GM21423 (cell line): ENCODE measurements at regions not wholly inside any gene's neighbourhood (a gene's known extent, or its start where the extent isn't known, plus 50 kb on each side); places are given as distances from the start of the nearest gene placed in this dataset.
"Not testable (repeated sequence)": the region's sequence is repeated elsewhere in the genome, so short reads cannot be mapped to it uniquely, and the experiment has no call there.

Experiments used
- ATAC-seq: cut with Tn5 transposase; IDR thresholded peaks from one replicate; pipeline ENCODE4 v1.9.1; 2021; ENCODE audit warnings: mild to moderate bottlenecking, moderate library complexity; ENCODE audit not compliant: unreplicated experiment

DNA sequence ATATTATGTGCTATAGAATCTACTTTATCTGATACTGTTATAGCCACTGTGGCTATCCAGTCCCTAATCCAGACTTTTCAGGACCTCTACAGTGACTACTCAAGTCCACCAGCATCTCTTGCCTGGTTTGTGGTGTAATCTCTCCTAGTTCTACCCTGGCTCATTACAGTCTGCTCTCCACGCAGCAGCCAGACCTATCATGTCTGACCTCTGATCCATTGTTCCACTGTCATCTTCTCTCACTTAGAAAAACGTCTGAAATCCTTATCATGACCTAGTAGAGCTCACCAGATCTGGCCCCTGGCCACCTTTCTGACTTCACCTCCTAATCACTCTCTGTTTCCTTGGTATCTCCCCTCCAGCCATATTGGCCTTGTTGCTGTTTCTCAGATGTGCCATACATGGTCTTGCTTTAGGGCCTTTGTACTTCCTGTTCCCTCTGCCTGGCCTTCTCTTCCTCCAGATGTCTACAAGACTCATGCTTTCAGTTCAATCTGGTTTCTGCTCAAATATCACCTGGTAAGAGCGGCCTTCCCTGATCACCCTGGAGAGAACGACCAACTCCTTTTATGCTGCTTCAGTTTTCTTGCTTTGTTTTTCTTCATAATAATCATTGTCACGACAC is 475.5 kb downstream of the AACS start:
- ATAC-seq: no peak

DNA sequence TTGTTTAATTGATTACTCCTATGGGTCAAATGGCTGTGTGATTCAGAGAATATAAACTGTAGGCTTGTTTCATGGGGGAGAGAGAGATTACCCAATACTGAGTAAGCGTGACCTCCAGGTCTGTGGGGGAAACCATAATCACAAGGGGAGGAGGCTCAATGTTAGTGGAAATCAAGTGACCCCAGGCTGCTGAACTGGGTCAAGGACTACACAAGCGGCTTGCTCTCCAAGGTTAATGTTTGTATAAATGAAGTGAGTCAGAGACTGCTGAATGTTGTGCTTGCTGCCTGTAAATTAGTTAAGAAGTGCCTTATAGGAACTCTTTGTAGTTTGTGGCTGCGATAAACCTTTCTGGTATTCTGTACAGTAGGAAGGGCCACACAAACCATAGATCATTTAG is 479.7 kb downstream of the AACS start:
- no peak for ATAC-seq

DNA sequence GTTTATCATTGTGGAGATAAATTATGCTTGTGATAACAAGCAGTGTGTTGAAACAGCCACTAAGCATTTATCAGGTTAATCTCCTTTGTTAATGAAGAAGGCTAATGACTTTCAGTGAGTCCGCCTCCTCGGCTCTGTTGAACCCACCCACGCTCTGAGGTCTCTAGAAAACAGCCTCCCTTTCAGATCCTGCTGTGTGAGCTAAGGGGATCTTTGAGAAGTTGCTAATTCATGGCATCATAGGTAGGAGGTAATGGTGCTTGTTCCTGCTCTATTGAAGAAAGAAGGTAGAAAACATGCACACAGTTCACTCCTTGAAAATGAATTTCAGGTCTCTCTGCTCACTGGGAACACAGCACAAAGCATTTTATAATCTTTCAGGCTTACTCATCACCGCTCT is 483.9 kb downstream of the AACS start:
- ATAC-seq: no peak

DNA sequence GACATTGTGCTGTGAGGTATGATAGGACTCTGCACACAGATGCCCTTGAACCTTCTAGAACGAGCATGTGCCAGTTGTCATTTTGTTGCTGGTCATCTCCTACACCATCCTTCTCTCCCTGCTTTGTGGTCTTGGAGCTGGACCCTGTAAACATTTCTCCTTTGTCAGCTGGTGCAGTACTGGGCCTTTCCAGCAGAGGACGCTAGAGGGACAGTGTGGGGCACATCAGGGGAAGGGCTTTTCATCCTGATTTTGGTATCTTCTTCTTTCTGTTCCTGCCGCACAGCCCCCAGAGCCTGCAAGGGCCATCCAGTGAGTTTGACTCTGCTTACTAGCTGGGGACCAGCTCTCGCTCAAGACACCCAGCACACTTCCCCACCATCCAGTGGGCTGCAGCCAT is 484.6 kb downstream of the AACS start:
- no peak for ATAC-seq

DNA sequence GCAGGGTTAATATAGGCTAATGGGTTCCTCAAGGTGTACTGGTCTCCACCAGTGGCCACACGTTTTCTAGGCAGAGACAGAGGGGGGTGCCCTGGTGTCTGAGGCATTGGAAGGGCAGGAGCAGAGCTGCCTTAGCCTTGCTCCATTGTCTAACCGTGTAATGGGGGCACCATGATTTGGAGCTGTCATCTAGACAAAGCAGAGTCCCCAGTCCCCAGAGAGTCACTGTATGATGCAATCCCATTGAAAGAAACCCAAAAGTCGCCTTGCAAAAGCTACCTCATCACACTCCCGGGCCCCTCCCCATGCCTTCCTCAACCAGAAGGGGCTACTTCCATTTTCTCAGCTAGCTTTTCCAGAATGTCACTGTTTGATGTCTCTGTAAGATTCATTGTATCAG is 487.1 kb downstream of the AACS start:
- no peak for ATAC-seq

DNA sequence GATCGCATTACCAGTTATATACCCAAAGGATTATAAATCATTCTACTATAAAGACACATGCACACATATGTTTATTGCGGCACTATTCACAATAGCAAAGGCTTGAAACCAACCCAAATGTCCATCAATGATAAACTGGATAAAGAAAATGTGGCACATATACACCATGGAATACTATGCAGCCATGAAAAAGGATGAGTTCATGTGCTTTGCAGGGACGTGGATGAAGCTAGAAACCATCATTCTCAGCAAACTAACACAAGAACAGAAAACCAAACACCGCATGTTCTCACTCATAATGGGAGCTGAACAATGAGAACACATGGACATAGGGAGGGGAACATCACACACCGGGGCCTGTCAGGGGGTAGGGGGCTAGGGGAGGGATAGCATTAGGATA is 495.8 kb downstream of the AACS start:
- not testable (repeated sequence) for ATAC-seq

DNA sequence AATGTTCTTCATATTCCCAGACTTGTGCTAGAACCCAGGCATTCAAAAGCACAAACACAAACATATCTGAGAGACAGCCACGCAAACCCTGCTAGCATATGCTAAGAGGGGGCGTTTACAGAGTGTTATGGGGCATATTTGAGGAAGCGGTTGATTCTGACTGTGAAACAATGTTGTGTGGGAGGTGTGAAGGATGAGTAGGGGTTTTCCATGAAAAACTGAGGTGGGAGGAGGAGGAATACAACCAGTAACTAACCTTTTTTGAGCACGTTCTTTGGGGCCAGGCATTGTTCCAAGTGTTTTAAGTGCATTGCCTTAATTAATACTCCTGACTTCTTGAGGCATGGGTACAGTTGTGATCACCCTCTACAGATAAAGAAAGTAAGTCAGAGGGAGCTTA is 499.5 kb downstream of the AACS start:
- ATAC-seq: no peak

DNA sequence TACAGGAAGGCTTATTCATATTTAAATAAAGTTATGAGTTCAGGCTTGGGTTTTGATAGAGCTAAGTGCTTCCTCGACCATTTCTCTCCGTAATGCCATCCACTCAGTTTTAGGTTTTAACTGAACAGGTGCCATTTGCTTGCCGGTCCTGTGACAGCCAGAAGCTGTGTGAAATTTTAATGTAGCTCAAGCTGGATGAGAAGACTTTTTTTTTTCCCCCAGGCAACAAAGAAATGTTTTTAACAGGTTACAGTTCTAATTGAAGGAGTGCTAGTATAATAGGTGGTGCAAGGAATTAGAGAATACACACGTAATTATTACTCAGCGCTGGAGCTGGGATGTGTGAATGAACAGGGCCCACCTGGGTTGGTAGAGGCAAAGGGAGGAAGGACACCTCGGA is 502.3 kb downstream of the AACS start:
- ATAC-seq: no peak

DNA sequence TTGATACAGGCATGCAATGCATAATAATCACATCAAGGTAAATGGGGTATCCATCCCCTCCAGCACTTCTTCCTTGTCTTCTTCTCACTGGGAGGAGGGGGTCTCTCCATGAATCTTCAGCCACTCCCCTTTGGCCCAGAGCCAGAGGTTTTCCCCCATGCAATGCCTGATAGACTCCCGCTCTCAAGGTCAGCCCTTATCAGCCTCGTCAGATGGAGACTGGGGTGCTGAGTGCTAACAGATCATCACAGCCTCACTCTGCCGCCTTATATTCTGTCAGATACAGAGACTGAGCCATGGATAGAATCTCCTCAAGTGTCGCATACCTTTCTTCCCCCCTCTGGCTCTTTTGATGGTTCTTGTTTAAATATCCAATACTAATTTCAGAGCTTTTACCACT is 503.1 kb downstream of the AACS start:
- no peak for ATAC-seq

DNA sequence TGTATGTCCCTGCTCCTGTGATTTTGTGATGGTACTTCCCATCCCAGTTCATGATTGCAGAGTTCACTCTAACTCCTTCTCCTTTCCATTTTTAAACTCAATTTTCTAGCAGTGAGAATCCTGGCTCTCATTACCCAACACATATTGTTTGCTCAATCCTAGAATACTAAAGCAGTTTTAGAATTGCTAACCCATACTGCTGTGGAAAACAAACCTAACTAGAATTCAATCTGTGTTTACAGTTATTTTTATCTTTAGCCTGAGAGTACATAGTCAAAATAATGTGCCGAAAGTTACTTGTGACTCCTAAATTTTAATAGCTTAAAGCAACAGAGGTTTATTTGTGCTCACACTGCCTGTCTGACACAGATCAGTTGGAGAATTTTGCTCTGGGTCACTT is 508.0 kb downstream of the AACS start:
- no peak for ATAC-seq

DNA sequence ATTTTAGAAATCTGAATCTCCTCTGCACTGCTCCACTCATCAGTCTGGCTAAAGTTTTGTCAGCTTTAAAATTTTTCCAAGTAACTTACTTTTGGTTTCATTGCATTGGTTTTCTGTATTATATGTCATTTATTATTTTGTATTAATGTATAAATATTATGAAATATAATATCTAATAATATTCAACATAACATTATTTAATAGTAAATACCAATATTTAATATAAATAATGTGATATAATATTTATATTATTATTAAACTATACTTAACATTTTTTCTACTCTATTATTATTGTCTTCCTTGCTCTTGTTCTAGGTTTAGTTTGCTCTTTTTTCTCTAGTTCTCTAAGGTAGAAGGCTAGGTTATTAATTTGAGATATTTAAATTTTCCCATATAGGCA is 512.1 kb downstream of the AACS start:
- ATAC-seq: no peak

DNA sequence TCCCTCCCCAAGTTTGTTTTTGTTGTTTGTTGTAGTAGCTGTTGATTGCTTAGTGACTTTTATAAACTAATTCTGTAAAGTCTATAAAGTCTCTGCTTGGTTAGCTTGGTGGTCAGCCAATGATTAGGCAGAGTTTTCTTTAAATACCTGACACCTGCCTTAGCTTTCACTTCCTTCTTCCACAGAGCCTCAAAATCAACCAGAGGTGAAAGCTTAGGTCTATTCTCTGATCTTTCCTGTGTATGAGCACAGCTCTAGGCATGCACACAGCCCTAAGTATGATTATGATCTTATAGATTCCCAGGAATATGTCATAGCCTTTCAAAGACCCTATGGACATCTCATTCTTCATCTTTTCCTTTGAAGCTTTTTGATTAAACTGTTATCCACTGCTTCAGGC is 514.7 kb downstream of the AACS start:
- no peak for ATAC-seq

DNA sequence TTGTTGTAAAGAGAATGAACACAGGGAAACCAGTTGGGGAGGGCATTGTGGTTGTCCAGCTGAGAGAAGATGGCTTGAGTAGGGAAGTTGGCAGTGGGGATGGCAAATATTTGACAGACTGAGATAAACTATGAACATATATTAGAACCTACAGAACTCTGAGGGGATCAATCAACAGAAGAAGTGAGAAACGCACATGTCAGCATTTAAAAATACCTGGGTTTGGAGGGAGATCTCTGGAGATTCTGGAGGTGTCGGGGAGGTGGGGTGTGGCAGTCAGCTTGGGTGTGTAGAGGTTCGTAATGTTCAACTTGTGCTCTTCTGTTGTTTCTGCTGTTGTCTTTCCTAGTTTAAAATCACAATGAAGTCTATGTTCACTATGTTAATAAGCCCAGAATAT is 517.8 kb downstream of the AACS start:
- ATAC-seq: no peak

DNA sequence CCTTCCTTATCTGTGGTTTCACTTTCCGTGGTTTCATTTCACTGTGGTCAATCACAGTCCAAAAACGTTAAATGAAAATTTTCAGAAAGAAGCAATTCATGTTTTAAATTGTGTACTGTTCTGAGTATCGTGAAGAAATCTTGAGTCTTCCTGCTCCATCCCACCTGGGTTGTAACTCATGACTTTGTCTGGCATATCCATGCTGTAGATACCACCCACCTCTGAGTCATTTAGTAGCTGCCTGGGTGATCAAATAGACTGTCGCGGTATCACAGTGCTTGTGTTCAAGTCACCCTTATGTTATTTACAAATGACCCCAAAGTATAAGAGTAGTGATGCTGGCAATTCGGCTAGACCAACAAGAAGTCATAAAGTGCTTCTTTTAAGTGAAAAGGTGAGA is 521.2 kb downstream of the AACS start:
- no peak for ATAC-seq

DNA sequence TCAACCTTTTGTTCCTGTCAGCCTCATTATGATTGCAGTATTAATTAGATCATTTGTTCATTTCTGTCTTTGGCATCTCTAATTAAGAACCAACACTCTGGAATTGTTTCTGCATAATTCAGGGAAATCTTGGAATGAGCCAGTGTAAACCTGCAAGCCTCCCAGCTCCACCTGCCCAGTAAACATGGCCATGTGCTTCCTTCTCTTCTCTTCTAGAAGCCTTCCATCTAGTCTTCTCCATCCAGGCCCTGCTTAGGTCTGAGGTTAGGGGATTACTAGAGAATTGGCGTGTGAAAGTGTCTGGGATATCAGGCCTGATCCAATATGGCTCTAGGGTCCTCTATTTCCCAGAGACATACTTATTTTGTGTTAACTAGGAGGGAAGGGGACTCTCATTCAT is 528.0 kb downstream of the AACS start:
- ATAC-seq: no peak

DNA sequence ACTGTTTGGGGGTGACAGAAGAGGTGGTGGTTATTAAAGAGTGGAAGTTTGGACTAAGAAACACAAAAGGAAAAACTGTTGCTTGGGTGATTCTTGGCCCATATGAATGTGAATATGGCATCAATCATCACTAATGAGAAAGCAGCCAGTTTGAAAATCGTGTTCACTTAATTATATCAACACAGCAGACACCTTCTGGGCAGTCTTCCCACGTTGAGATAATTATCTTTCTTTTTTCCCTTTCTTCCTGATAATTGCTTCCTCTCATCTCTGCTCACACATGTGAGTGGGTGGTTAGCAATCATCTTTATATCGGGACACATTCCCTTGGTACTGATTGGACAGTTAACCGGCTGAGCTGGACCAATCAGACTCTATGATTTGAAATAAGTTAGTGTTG is 539.7 kb downstream of the AACS start:
- no peak for ATAC-seq

DNA sequence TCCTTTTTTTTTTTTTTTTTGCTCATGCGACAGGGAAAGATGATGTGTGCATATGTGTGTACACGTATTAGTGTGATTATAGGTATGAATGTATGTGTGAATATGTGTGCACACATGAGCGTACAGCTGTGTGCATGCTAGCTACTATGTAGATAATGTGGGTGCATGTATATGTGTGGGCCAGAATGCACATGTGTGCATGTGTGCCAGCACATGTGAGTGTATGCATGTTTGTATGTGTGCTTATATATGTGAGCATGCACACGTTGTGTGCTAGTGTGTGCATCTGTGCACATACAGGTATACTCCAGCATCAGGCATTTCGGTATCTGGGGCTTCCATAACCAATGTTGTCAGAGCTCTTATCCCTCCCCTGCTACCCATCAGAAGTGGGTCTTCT is 541.1 kb downstream of the AACS start:
- no peak for ATAC-seq

DNA sequence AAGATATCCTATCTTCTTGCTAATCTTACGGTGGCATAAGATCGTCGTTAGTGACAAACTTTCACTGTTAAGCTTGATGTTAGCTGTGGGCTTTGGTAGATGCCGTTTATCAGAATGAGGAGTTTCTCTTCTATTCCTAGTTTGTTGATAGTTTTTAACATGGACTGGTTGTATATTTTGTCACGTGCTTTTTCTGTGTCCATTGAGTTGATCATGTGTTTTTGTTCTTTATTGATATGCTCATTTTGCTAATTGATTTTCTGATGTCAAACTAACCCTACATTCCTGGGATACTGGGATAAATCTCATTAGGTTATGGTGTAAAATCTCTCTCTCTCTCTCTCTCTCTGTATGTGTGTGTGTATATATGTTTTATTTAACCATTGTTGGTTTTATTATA is 545.1 kb downstream of the AACS start:
- no peak for ATAC-seq

DNA sequence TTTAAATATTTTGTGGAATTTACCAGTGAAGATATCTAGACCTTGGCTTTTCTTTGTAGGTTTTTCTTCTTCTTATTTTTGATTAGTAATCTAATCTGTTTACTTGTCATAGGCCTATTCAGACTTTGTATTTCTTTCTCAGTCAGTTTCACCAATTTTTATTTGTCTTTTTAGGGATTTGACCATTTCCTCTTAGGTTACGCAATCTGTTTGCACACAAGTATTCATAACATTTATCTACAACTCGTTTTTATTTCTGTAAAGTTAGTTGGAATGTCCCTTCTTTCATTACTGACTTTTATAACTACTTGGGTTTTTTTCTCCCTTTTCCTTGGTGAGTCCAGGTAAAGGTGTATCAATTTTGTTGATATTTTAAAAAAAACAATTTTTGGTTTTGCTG is 545.7 kb downstream of the AACS start:
- no peak for ATAC-seq

DNA sequence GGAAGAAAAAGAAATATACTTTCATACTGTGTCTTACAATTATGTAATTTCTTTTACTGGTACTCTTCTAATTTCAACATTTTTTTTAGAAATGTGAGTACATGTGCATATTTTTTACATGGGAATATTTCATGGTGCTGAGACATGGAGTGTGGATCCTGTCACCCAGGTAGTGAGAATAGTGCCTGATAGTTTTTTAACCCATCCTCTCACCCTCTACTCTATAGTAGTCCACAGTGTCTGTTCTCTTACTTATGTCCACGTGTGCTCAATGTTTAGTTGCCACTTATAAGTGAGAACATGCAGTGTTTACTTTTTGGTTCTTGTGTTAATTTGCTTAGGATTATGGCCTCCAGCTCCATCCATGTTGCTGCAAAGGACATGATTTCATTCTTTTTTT is 548.8 kb downstream of the AACS start:
- no peak for ATAC-seq

DNA sequence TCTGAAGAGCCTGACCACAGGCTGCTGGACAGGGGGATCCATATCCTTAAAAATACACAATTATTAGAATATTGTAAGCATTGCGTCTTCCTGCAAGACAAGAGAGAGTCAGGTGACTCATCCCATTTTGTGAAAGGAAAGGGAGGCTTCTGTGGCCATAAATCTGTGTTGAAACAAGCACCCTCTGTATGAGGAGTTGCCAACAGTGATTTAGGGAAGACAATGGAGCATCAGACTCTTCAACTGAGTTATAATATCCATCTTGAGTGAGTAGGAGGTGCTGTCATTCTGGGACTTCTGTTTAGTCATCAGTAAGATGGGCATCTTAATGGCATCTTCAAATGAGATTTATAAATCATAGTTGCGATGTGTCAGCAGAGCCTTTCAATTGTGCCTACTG is 554.5 kb downstream of the AACS start:
- no peak for ATAC-seq

DNA sequence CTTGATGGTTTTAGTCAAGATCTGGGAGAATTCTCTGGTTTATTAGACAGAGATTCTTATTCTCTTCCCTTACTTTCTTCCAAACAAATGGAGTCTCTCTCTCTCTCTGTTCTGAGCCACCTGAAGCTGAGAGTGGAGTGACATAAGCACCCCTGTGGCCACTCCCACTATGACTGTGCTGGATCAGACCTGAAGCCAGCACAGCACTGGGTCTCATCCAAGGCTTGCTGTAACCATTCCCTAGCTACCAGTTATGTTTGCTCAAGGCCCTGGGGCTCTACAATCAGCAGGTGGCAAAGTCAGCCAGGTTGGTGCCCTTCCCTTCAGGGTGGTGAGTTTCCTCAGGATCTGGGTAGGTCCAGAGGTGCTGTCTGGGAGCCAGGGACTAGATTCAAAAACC is 568.5 kb downstream of the AACS start:
- ATAC-seq: no peak

DNA sequence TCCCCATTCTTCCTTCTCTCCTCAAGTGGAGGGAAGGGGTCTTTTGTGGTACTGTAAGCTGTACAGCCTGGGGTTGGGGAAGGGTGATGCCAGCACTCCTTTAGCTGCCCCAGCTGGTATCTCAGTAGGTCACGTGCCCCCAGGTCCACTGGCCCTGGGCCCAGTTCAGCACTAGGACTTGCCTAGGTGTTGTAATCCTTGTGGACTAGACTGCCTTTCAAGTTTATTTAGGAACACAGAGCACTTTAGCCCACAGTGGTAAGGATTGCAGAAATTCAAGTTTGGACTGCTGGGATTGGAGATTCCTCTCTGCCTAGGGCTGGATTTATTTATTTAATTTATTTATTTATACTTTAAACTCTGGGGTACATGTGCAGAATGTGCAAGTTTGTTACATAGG is 569.6 kb downstream of the AACS start:
- ATAC-seq: no peak

DNA sequence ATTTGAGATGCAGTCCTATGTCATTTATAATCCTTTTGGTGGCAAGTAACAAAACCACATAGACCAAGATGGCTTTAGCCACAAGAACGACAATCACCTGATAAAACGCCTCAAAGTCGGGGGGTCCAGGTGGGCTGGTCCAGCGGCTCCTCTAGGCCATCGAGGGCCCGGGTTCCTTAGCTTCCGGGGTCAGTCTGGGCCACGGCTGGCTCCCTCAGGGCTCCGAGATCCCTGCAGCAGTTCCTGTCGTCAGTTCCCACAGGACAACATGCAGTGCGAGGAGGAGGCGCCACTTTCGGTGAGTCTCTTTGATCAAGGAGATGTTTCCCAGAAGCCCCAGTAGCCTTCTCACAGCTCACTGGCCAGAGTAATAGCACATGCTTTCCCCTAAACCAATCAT is 574.6 kb downstream of the AACS start:
- ATAC-seq: no peak
